HS-27A (cell line): ENCODE measurements at regions not wholly inside any gene's neighbourhood (a gene's known extent, or its start where the extent isn't known, plus 50 kb on each side); places are given as distances from the start of the nearest gene placed in this dataset.

Source experiments
- DNase-seq: peaks from one replicate; pipeline ENCODE4 v3.0.0-alpha.2; 2012; ENCODE audit warnings: low read depth, missing footprints

DNA sequence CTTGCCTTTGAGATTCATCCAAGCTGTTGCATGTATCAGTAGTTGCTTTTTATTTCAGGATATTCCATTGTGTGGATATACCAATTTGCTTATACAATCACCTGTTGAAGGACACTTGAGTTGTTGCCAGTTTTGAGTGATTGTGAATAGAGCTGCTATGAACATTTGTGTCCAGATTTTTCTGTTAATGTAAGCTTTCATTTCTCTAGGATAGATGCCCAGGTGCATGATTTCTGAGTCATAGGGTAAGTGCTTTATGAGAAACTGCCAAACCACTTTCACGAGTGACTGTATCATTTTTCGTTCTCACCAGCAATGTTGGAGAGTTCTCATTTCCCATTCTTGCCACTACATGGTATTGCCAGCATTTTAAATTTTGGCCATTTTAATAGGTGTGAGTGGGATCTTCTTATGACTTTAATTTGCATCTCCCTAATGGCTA lies 434.6 kb upstream of the RGS6 start:
- no peak for DNase-seq

DNA sequence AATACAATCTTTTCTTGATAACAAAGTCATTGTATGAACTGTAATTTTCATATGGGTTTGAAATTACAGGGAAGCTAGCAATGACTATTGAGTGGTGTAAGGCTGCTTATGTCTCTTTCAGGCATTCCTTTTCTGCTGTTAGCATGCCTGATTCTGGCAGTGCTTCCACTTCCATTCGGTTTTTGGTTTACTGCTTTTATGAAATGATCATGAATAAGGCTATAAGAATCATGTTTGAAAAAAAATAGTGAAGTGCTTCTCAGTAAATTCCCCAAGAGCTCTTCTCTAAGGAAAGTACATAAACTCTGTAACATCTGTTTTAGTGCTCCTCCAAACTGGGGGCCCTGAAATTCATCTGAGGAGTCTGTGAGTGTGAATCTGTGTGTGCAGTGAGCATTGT lies 434.0 kb upstream of the RGS6 start:
- DNase-seq: no peak

DNA sequence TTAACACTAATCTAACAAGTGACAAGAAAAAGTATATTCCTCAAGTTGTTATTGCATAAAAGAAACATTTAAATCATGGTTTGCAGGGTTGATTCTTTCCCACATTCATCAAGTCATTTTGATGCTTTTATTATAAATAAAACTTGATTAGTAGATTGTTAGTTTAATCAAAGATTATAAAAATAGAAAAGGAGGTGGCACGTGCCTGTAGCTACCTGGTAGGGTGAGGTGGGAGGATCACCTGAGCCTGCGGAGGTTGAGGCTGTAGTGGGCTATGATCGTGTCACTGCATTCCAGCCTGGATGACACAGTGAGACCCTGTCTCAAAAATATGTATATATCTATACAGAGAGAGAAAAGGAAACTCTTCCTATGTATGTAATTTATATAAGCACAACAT lies 433.2 kb upstream of the RGS6 start:
- no peak for DNase-seq

DNA sequence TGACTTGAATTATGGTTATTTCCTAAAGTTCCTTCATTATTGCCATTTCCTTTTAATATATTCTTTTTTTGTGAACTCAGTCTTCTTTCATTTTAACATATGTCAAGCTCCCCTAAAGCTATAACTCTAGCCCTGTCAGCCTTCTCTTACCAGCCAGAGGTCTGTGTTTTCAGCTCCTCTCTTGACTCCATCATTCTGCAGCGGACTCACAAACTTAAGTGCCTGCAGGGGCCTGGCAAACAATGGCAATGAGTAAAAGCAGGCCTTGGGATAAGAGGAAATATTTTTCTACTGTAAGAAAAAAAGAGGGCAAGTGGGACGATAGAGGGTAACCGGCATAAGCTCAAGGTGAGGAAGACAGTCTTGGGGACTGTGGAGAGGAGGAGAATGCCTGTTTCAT lies 424.5 kb upstream of the RGS6 start:
- no peak for DNase-seq

DNA sequence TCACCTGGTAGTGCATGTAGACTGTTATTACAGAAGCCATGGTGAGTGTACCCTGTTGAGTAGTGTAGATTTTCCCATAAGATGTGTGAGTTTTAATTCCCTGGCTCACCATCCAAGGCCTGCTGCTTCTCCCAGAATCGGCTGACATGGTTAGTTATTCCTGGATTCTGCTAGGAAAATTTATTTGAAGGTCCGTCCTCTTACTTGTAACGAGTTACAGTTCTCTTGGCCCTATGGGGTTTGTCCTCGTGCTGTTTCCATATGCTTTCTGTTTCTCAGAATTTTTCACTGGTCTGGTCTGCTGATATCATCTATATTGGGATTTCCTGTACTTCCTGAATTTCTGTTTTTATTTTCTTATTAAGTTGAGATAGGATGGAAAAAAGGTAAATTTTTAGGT lies 423.3 kb upstream of the RGS6 start:
- DNase-seq: no peak

DNA sequence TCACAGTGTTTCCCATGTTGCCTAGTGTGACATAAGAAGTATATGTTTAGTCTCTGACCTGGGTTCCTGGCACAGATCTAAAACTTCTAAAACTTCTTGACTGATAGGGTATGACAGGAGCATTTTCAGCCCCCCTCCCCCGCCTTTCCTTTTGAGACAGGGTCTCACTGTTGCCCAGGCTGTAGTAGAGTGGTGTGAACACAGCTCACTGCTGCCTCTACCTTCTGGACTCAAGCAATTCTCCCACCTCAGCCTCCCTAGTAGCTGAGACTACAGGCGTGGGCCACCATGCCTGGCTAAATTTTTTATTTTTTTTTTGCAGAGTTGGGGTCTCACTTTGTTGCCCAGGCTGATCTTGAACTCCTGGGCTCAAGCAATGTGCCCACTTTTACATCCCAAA lies 421.1 kb upstream of the RGS6 start:
- no peak for DNase-seq

DNA sequence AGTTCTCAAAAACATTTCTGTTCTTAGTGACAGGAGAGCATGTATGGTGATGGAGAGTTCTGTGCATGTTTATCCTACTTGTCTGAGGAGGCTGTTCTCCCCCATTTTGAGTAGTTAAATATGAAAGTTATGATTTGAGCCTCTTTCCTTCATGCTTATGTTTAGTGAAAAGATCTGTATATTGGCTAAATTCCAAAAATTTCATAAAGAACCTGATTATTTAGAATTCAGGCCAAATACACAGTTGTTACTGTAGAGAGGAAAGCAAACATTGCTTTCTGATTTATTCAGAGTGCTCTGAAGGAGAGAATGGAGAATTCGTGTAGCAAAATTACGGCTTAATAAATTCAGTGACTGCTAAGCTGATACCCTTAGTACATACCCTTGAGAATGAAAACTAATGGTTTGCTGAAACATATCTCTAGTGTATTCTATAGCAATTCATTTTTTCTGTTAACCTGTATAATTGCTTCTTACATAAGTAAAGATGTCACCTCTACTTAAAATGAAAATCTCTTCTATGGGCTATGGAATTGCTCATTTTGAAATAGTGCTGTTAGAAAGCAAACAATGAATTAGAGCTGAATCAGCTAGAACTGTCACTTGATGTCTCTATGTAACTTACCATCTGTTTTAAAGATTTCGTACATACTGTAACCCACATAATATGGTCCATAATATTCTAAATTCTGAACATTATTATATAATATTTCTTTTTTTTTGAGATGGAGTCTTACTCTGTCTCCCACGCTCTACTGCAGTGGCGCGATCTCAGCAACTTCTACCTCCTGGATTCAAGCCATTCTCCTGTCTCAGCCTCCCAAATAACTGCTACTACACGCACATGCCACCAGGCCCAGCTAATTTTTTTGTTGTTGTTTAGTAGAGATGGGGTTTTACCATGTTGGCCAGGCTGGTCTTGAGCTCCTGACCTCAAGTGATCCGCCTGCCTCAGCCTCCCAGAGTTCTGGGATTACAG lies 417.0 kb upstream of the RGS6 start:
- no peak for DNase-seq

DNA sequence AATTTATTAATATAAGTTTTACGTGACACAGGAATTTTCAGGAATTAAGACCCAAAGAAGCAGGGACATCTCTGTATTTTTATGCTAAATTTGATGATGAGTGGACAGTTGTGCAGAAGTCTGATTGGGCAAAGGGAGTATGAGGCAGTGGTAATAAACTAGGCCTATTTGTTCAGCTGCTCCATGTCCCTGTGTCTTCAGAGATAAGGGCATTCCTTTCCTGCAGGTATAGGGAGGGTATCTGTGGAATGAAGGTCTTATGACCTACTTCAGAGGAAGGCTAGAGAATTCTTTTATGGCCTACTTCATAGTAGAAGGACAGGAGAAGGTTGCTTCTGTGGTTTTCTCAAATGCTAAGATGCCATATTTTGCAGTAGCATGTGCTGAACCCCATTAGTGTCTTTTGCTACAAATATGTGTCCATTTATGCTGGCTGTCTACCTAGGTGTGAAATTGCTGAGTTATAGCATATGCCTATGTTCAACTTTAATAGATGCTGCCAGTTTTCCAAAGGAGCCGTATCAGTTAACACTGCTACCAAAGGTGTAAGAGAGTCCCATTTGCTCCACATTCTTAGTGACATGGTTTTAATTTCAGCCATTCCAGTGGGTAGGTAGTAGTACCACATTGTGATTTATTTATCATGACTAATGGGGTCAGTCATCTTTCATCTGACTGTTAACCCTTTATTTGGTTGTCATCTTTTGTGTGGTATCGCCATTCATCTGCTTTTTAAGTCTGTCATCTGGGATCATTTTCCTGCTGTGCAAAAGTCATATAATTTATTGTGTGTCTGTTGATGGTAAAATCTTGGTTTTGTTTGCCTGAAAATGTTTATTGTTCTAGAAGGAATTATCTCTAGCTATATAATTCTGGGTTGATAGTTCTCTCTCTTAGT lies 410.7 kb upstream of the RGS6 start:
- no peak for DNase-seq

DNA sequence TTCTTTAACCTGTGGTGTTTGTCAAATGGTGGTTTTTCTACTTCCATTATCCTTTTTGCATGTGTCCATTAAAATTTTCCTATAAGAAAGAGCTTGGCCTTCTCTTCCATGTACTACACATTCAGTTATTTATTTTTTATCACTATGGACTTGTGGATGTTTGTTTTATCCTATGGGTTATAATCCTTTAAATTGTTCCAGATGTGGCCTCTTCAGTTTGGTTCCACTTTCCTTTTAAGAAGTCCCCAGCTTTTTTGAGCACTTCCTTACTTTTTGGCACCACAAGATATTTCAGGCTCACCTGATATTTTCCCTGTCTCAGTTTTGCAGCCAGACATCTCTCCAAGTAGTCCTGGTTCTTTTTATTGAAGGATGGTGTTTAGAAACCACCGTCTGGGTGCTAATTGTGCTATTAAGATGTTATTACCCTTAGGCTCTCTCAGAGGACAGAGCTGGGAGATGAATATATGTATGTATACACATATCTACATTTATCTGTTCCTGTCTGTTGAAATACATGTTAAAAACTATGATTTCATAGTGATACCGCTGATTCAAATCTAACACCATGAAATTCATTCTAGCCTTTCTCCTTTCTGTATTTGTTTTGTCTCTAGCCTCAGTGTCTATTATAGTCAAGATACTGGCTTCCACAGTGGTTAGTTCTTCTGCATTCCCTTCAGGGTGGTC lies 408.5 kb upstream of the RGS6 start:
- no peak for DNase-seq

DNA sequence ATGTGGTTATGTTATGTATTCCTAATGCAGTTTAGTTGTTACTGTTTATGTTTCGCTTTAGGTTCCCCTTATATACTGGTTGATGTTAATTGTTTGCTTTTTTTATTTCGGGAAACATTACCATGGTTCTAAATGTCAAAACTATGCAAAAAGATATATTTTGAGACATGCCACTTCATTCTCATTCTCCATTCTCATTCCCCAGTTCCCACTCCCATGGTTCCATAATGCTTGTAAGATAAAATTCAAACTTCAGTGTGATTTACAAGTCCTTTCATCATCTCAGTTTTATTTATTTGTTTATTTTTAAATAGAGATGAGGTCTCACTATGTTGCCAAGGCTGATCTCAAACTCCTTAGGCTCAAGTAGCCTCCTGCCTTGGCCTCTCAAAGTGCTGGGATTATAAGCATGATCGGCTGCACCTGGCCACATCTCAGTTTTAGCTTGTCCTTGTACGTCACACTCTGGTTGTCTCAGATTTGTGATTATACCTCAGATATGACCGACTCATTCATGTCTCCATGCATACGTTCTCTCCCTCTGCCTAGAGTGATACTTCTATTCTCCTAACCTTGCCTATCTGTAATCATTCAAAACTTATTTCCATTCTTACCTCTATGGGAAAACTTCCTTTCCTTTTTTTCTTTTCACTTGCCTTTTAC lies 407.8 kb upstream of the RGS6 start:
- no peak for DNase-seq

DNA sequence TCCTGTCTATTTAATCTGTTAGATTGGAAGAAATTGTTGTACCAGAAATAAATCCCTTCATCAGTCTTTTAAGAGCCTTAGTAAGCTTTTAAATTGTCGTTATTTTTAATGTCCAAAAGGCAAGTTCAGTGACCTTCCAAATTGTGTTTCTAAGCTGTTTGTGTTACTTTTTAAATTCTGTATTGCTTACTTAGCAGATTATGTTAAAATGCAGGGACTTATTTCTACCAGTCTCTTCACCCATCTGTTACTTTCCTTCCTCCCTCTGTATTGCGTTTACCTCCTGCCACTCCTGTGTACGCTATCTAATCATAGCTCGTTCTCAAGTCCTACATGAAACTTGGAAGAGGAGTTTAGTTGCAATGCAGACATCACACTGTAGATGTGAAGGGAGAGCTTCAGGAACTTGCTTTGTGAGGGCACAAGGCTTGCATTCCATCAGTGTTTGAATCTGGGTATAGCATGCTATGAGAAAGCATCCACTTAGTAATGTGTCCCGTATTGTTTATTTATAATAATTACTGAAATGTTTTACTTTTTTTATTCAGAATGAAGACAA lies 406.5 kb upstream of the RGS6 start:
- no peak for DNase-seq

DNA sequence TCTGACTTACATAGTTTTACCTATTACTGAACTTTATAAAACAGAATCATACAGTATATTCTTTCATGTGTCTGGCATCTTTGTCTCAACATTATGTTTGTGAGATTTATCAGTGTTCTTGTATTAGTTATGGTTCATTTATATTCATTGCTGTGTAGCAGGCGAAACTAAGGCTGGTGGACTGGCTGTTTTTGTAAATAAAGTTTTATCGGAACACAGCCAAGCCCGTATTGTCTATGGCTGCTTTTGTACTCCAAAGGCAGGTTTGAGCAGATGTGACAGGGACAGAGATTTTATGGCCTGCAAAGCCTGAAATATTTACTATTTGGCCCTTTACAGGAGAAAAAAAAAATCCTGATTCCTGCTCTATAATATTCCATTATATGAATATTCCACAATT lies 405.8 kb upstream of the RGS6 start:
- DNase-seq: no peak

DNA sequence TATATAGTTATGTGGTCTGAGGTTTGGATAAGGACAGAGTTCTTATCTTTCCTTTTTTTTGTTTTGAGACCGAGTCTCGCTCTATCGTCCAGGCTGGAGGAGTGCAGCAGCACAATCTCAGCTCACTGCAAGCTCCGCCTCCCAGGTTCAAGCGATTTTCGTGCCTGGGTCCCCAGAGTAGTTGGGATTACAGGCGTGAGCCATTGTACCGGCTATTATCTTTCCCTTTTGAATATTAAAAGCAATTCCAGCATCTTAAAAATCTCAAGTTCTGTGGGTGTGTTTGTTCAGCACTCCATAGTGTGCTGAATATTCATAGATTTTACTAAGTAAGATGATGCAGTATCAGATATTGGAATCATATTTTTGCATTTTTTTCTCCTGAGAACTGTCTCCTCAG lies 404.4 kb upstream of the RGS6 start:
- DNase-seq: no peak

DNA sequence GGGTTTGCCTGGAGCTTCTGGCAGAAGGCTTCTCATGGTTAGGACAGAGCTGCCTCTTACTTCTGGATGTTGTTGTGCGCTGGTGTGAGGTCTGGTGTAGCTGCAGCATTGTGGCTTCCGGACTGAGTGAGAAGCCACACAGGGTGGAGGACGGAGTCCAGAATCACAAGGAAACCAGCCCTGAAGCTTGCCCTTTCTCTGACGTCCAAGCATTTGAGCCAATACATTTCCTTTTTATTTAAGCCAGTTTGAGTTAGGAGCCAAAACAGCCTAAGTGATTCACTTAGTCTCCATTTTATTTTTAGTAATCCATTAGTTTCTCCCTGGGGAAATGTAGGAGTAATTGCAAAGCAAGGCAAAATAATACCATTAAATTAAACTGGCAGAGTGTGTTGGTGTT lies 402.4 kb upstream of the RGS6 start:
- no peak for DNase-seq

DNA sequence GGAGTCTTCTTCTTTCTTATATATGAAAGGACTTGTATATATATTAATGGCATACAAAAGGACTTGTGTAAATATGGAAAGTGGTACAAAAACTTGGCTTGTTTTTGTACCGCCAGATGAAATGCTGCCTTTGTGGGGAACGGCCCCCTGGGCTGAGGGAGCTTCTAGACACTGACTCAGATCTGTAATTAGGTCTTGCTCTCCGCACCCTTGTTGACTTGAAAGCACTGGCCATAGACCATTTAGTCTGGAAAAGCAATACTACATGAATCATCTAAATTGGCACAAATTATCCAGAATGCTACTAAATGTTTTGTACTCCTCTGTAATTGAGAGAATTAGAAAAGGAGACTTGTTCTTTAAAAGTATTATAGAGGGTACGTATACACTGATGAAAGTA lies 399.9 kb upstream of the RGS6 start:
- DNase-seq: no peak

DNA sequence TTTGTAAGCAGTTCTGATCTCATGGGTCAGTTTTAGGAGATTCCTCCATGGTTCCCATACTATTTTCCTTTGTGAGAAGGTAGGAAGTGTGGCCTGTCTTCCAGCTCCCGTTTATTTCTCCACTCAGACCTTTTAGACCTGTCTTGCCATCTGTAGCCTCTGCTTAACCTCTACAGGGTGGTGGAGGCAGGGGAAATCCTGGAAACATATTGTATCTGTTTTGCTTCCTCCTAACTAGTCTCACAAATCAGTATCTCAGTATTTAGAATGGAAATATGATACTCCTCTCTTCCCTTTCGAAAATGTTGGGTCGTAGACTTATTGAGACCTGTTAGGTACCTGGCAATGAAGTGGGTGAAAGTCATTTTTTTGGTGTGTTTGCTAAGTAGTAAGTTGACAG lies 399.4 kb upstream of the RGS6 start:
- DNase-seq: no peak

DNA sequence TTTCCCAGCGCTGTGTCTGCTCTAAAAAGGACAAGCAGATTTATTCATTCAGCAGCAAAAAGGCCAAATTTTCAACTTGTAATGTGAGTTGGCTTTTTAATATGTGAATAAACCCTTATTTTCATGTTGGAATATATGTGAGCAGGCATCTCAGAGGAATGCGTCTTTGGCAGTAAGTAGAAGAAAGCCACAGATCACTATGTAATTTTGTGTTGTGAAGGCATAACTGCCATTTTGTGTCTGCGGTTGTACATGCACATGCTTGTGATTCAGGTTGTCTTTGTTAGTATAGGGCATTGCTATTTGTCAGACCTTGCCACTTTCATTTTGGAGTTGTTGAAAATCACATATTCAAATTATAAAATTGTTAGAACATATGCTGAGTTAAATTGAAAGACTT lies 398.8 kb upstream of the RGS6 start:
- no peak for DNase-seq

DNA sequence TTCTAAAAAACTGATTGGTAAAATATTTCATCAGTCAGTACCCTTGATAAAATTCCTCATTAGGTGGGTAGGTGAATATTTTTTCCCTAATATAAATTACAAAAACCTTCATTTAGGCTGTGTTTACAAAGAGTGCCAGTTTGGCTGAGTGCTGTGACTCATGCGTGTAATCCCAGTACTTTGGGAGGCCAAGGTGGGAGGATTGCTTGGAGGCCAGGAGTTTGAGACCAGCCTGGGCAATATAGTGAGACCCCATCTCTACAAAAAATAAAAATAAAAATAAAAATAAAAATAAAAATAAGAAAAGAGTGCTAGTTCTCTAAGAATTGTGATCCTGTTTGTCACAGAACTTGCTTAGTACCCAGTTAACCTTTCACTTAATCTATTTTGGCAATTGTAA lies 398.4 kb upstream of the RGS6 start:
- DNase-seq: no peak

DNA sequence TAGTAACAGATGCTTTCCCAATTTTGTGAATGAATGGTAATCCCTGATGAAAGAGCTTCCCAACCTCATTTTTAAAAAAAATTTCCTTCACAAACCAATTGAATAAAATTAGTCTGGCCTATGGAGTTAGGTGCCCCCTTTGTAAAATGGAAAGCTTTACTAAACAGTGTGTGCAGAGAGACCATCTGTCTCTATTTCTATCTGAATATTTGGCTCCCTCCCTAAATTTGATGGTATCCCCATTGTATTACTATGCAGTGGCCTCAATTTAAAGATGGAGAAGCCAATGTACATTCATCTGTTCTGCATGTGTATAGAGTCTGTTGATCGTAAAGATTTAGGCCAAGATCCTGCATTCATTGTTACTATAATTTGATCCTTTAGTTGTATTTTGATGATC lies 397.7 kb upstream of the RGS6 start:
- no peak for DNase-seq

DNA sequence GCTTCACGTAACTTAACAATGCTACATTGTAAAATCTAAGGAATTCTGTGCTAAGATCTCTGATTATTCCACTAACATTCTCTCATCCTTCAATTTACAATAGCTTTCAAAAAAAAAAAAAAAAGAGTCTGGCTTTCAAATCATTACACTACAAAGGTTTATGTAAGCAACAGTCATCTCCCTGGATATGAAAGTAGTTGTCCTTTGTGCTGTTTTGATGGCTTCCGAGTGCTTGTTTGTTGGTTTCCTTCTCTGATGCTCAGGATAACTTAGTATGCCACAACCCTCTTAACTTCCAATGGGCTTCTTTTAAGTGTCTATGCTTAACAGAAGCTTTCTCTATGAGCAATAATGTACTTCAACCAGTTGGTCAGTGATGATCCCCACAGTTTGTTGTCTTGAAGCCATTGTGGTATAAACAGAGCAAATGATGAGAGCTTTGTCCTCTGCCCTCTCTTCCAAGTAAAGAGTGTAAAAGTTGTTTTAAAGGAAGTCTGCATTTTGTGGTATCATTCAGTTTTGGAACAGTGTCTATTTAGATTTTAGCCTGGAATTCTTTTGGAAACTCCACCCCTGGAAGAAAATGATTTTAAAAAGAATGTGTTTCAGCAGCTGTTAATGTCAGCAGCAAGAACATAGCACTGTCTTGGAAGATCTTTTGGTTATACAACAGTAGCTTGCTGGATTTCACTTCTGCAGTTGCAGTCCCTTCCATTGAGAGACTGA lies 396.1 kb upstream of the RGS6 start:
- DNase-seq: no peak
